GM12892 (cell line): ENCODE measurements at regions not wholly inside any gene's neighbourhood (a gene's known extent, or its start where the extent isn't known, plus 50 kb on each side); places are given as distances from the start of the nearest gene placed in this dataset.

Experiments used
- DNase-seq: peaks from one replicate; pipeline ENCODE4 v3.0.0; 2011; ENCODE audit not compliant: insufficient read length
- FAIRE-seq: peaks from 2 replicates; lab custom pipeline; 2011; peaks lifted over from hg19 to GRCh38; lab: Jason Lieb, UNC
- POLR2A ChIP-seq: IDR thresholded peaks from 2 replicates; pipeline ENCODE4 v1.6.1; 2011; ENCODE audit warnings: low read depth, low read length, control low read depth
- POLR2AphosphoS5 ChIP-seq: IDR thresholded peaks from 2 replicates; pipeline ENCODE4 v1.6.1; 2011; ENCODE audit warnings: low read depth, low read length, control low read depth
- TAF1 ChIP-seq: IDR thresholded peaks from 2 replicates; pipeline ENCODE4 v1.6.1; 2011; ENCODE audit warnings: low read depth, mild to moderate bottlenecking, control low read depth, low read length, borderline replicate concordance

DNA sequence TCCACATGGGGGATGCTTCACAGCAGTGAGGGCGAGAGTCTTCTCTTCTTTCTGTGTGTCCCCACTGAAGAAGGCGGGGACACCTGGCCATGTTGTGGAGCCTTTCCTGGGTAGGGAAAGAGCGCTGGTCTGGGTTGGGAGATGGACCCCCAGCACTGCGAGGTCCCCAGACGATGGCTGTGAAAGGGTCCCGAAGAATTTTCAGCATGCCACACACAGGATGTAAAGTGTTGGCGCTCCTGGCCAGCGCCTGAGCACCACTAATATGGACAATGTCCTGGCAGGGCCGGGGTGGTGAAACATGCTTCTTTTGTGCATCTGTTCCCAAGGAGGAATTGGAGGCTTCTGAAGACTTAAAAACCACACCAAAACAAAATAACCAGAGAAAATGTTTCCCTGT lies 77.2 kb downstream of the GLI2 start:
- no peak for DNase-seq
- no peak for TF ChIP-seq POLR2A
- no peak for TF ChIP-seq TAF1
- no peak for TF ChIP-seq POLR2AphosphoS5
- no peak for FAIRE-seq

GRCh38 chr2:120814352-120814751 lies 78.7 kb downstream of the GLI2 start:
- FAIRE-seq: no peak
- TF ChIP-seq TAF1: no peak
- TF ChIP-seq POLR2A: no peak
- no peak for TF ChIP-seq POLR2AphosphoS5
- no peak for DNase-seq

- TF ChIP-seq POLR2A: no peak
- no peak for TF ChIP-seq POLR2AphosphoS5
- no peak for TF ChIP-seq TAF1
- no peak for FAIRE-seq
- no peak for DNase-seq
Observed at GRCh38 chr2:120815292-120815691, 79.6 kb downstream of the GLI2 start.

DNA sequence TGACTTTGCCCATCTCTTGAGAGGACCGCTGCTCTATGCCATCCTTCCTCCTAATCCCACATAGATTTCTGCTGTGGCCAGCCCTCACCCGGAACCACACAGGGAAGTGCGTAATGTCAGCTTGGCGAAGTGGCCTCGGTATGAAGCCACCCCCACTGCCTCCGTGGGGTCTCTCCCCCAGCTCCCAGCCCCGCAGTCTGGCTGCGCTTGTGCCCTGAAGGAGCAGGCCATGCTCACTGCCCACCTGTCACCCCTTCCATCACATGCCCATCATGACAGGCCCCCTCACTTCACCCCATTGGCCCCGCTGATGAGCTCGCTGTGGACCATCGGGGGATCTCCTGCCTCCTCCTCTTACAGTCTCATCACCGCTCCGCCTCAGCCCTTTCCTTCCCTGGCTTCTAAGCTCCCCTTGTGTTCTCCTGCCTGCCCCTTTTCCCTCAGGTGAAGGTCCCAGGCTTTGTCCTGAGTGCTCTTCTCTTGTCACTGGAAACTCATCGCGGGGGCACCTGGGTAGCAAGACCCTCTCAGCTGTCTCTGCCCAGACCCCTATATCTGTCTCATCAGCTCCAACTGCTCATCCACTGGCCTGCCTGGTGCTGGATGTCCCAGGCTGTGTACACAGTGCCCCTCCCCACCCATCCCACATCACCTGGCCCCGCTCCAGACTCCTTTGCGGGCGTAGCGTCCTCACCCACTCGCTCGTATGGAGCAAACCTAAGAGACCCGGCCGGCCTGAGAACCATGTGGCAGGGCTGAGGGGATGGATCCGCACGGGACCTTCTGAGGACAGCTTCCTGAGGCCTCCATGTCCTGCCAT lies 81.7 kb downstream of the GLI2 start:
- FAIRE-seq (no peak), DNase-seq (no peak)
- TF ChIP-seq POLR2A: no peak
- no peak for TF ChIP-seq POLR2AphosphoS5
- TF ChIP-seq TAF1: no peak

- TF ChIP-seq POLR2A (no peak), POLR2AphosphoS5 (no peak), TAF1 (no peak)
- no peak for FAIRE-seq
Observed at GRCh38 chr2:120817956-120818325, 82.3 kb downstream of the GLI2 start.

DNA sequence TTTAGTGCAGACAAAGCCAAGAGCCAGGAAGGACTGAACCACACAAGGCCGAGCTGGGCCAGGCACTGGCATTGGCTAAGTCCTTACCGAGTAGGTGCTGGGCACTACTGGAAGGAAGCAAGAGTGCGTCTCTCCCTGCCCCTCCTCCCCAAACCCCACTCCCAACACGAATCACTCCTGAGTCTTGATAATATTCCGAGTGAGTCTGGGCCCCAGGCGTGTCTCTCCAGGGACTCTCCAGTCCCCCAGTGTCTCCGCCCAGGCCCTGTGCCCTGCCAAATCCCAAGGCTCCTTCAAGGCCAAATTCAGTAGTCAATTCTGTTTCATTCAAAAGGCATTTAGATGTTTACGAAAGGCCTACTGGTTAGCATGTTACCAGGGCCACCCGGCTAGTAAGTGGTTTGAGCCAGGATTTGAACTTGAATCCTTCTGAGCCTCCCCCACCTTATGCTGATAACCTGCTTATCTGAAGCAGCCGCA lies 82.8 kb downstream of the GLI2 start:
- FAIRE-seq: no peak
- no peak for DNase-seq
- TF ChIP-seq TAF1 (no peak), POLR2A (no peak), POLR2AphosphoS5 (no peak)

More at GRCh38 chr2:120817956-120818325, 82.3 kb downstream of the GLI2 start:
- no peak for DNase-seq

DNA sequence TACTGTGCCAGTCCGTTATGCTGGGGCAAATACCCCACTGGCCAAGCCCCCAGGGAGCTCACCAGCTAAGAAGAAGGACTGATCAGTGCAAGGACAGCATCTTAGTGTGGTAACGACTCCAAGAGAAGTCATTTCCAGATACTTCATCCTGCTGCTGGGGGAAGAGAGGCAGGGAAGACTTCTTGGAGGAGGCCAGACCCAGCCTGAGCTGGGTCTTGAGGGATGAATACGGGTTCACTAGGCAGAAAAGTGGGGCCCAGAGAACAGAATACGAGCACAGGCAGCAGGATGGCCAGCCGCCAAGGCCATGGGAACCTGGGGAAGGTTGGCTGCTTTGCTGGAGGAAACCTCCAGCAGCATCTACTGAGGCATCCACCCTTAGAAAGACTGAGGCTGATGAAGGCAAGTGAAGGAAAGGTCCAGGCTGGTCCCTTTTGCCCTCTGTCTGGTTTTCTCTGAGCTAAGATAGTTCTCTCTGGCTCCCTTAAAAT lies 84.1 kb downstream of the GLI2 start:
- no peak for TF ChIP-seq TAF1
- no peak for TF ChIP-seq POLR2AphosphoS5
- no peak for TF ChIP-seq POLR2A
- DNase-seq (no peak), FAIRE-seq (no peak)

DNA sequence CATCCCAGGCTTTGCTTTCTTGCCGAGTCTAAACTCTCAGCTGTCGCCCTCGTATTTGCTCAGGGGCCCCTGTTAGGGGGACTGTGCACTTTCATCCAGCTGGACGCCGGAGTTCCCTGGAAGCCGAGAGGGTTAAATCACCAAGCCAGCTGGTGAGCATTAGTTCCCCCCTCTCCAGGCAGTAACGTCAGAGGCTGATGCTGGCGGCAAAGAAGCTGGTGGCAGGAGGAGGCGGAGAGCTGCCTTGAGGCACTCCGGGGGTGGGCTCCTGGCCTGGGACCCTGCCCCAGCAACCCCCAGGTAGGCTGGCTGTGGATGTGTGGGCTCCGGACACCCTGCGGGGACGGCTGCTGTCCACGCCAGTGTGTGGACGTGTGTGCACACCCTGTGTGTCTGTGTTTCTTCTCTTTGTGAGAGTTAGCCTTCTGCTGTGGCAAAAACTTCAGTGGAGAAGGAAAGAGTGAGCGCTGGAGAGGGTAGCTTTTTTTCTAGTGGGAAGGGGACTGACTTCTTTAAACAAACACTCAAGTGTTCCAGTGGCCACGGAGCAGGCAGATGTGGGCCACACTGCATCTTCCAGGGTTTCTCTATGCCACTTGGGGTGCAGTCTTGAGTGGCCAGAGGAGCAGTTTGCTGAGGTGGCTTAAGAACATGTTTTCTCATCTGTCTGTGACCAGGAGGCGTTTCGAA lies 84.7 kb downstream of the GLI2 start:
- FAIRE-seq: no peak
- no peak for DNase-seq
- TF ChIP-seq TAF1 (no peak), POLR2AphosphoS5 (no peak), POLR2A (no peak)

GRCh38 chr2:120820953-120821279 lies 85.2 kb downstream of the GLI2 start:
- FAIRE-seq (no peak), DNase-seq (no peak)
- TF ChIP-seq TAF1 (no peak), POLR2A (no peak), POLR2AphosphoS5 (no peak)

GRCh38 chr2:120821446-120822160 lies 85.9 kb downstream of the GLI2 start:
- DNase-seq (no peak), FAIRE-seq (no peak)
- TF ChIP-seq POLR2AphosphoS5 (no peak), TAF1 (no peak)

- no peak for DNase-seq
- no peak for TF ChIP-seq TAF1
- TF ChIP-seq POLR2A: no peak
- TF ChIP-seq POLR2AphosphoS5: no peak
Observed at GRCh38 chr2:120822933-120823332, 87.3 kb downstream of the GLI2 start.

More at GRCh38 chr2:120822933-120823332, 87.3 kb downstream of the GLI2 start:
- FAIRE-seq: no peak
